ENCODE measurements at regions not wholly inside any gene's neighbourhood (a gene's known extent, or its start where the extent isn't known, plus 50 kb on each side); places are given as distances from the start of the nearest gene placed in this dataset.

- no peaks in the 10 kb centered on the region for H3K4me1 ChIP-seq (ENCODE audit: control insufficient read depth in 2 of 2, insufficient read depth in 2 of 2, low read length in 2 of 2)
- no peaks in the 10 kb centered on the region for H3K9me3 Mint-ChIP-seq (ENCODE audit: insufficient read depth)
These were observed 114.5 kb downstream of the CRYAA start for GRCh38 chr21:43283136-43283924.

More at GRCh38 chr21:43283136-43283924, 114.5 kb downstream of the CRYAA start:
- Mint-ChIP-seq H3K27me3 (peaks cover 3% of the 10 kb centered on the region), H3K4me1 (peaks cover 6% of the 10 kb centered on the region), H3K4me3 (no peak overlapping the region), H3K27ac (peak overlapping the region; percentile 32)
- H3K4me2 ChIP-seq (replicated peaks; ENCODE audit: low read depth, low read length, poor library complexity, severe bottlenecking): no peak overlapping the region
- no peaks in the 10 kb centered on the region for H3K36me3 ChIP-seq (replicated peaks in 1 of 2; ENCODE audit: control extremely low read depth in 1 of 2, control insufficient read depth in 1 of 2, extremely low read depth in 1 of 2, insufficient read depth in 2 of 2, low read length in 1 of 2)
- POLR2A ChIA-PET: no interaction called here
- CTCF ChIA-PET: interaction anchor here (1.0 kb wide), 1 partner anchor 12 kb away, joined by 3 read pairs; no protein-coding TSS in a partner anchor
- peaks cover 0 to 3% (median 0%) of the 10 kb centered on the region in 3 donors for H3K9me3 ChIP-seq (ENCODE audit: control extremely low read depth in 1 of 3, control insufficient read depth in 2 of 3, insufficient read depth in 1 of 3, low read length in 2 of 3)
- no peaks in the 10 kb centered on the region for H3K79me2 ChIP-seq (ENCODE audit: control insufficient read depth, insufficient read depth, low read length)
- H3K27ac ChIP-seq (ENCODE audit: low read length in 2 of 2): no peak overlapping the region
- WGBS (ENCODE audit: insufficient coverage): 93% methylated on average over 5 of the region's 5 CpGs
- TF ChIP-seq CTCF (IDR thresholded peaks at IDR 0.05) (no peak), EZH2 (IDR thresholded peaks at IDR 0.05; ENCODE audit: borderline replicate concordance, insufficient read depth, low read depth, low read length, poor library complexity, severe bottlenecking) (no peak)
- H3K4me3 ChIP-seq (ENCODE audit: control extremely low read depth in 1 of 5, extremely low read depth in 1 of 5, insufficient read depth in 1 of 5, low read depth in 2 of 5, low read length in 4 of 5): no peak overlapping the region
- H2AFZ ChIP-seq (ENCODE audit: insufficient read depth, low read depth, low read length, poor library complexity, severe bottlenecking): no peak overlapping the region
- no peak overlapping the region for H3K9ac ChIP-seq (ENCODE audit: low read length)
- H3K27me3 ChIP-seq (replicated peaks in 1 of 4; ENCODE audit: control extremely low read depth in 1 of 4, control insufficient read depth in 3 of 4, insufficient read depth in 4 of 4, low read length in 3 of 4): peaks cover 0 to 3% (median 0%) of the 10 kb centered on the region in 4 experiments
- no peak for DNase-seq
- ATAC-seq (ENCODE audit: low read depth): no peak
- H4K20me1 ChIP-seq (ENCODE audit: control insufficient read depth, insufficient read depth, low read length, poor library complexity, severe bottlenecking): no peaks in the 10 kb centered on the region
- intact Hi-C loops (cut with micrococcal nuclease): no loop called here

All from B cell (primary cell).